Muscle of leg (tissue), 3 donors: ENCODE measurements at regions not wholly inside any gene's neighbourhood (a gene's known extent, or its start where the extent isn't known, plus 50 kb on each side); places are given as distances from the start of the nearest gene placed in this dataset.

ENCODE experiments used
- DNase-seq: peaks from one replicate; pipeline ENCODE4 v3.0.0; 2013
- H3K27ac ChIP-seq: one replicate; pipeline ENCODE4 v1.5.1; 2013; ENCODE audit warnings: mild to moderate bottlenecking, low read length, control low read depth
- H3K27me3 ChIP-seq: one replicate; pipeline ENCODE4 v1.6.1; 2013; ENCODE audit warnings: low read length; ENCODE audit not compliant: control insufficient read depth, insufficient read depth
- H3K36me3 ChIP-seq: one replicate; pipeline ENCODE4 v1.6.1; 2013; ENCODE audit warnings: low read length; ENCODE audit not compliant: control insufficient read depth, insufficient read depth
- H3K4me1 ChIP-seq: one replicate; pipeline ENCODE4 v1.6.1; 2013; ENCODE audit warnings: low read length; ENCODE audit not compliant: control insufficient read depth, insufficient read depth
- H3K4me3 ChIP-seq: one replicate; pipeline ENCODE4 v1.5.1; 2013; ENCODE audit warnings: low read length, control low read depth
- H3K9me3 ChIP-seq: replicated peaks from 2 replicates; pipeline ENCODE4 v1.6.1; 2013; ENCODE audit warnings: low read depth, low read length; ENCODE audit not compliant: control insufficient read depth
- WGBS: methylation state at CpG from one replicate; pipeline ENCODE4 v1.1.5; 2013; ENCODE audit warnings: missing lambda C conversion rate; ENCODE audit not compliant: insufficient coverage; 5-methylcytosine and 5-hydroxymethylcytosine counted together

- WGBS, result no CpG with 5 or more reads among the region's 3 CpGs
- DNase-seq, result no peak
These were observed 1026.8 kb downstream of the CDH18 start for GRCh38 chr5:18961234-18961633.

GRCh38 chr5:18965893-18966292, 1022.1 kb downstream of the CDH18 start:
- H3K36me3 ChIP-seq, result no peaks in the 10 kb centered on the region
- H3K4me3 ChIP-seq, result no peak overlapping the region
- H3K9me3 ChIP-seq, result no peaks in the 10 kb centered on the region
- 100% methylated on average over 2 of the region's 3 CpGs for WGBS
- no peaks in the 10 kb centered on the region for H3K27me3 ChIP-seq
- no peak for DNase-seq
- H3K27ac ChIP-seq, result no peak overlapping the region
- H3K4me1 ChIP-seq, result no peaks in the 10 kb centered on the region

More at GRCh38 chr5:18961234-18961633, 1026.8 kb downstream of the CDH18 start:
- Histone ChIP-seq H3K4me1 (no peaks in the 10 kb centered on the region), H3K27me3 (no peaks in the 10 kb centered on the region), H3K9me3 (no peaks in the 10 kb centered on the region), H3K27ac (no peak overlapping the region), H3K36me3 (no peaks in the 10 kb centered on the region), H3K4me3 (no peak overlapping the region)

GRCh38 chr5:18967637-18968036, 1020.4 kb downstream of the CDH18 start:
- Histone ChIP-seq H3K9me3 (no peaks in the 10 kb centered on the region), H3K4me1 (no peaks in the 10 kb centered on the region), H3K27ac (no peak overlapping the region), H3K4me3 (no peak overlapping the region), H3K27me3 (no peaks in the 10 kb centered on the region), H3K36me3 (no peaks in the 10 kb centered on the region)
- WGBS, result no CpG with 5 or more reads among the region's 1 CpG
- no peak for DNase-seq

- H3K36me3 ChIP-seq, result no peaks in the 10 kb centered on the region
- 100% methylated on average over 1 of the region's 6 CpGs for WGBS
- no peak for DNase-seq
- H3K9me3 ChIP-seq, result no peaks in the 10 kb centered on the region
- no peak overlapping the region for H3K4me3 ChIP-seq
- H3K4me1 ChIP-seq, result no peaks in the 10 kb centered on the region
- H3K27ac ChIP-seq, result no peak overlapping the region
- no peaks in the 10 kb centered on the region for H3K27me3 ChIP-seq
These were observed 1019.0 kb downstream of the CDH18 start for GRCh38 chr5:18968966-18969365.

GRCh38 chr5:18970000-18970399, 1018.0 kb downstream of the CDH18 start:
- no peaks in the 10 kb centered on the region for H3K36me3 ChIP-seq
- WGBS, result 80% methylated on average over 1 of the region's 5 CpGs
- no peak overlapping the region for H3K4me3 ChIP-seq
- no peak overlapping the region for H3K27ac ChIP-seq
- no peaks in the 10 kb centered on the region for H3K4me1 ChIP-seq
- no peak for DNase-seq
- no peaks in the 10 kb centered on the region for H3K27me3 ChIP-seq
- no peaks in the 10 kb centered on the region for H3K9me3 ChIP-seq

- no peak overlapping the region for H3K27ac ChIP-seq
- H3K9me3 ChIP-seq, result no peaks in the 10 kb centered on the region
- DNase-seq, result no peak
- no peaks in the 10 kb centered on the region for H3K27me3 ChIP-seq
- H3K4me1 ChIP-seq, result no peaks in the 10 kb centered on the region
- no peaks in the 10 kb centered on the region for H3K36me3 ChIP-seq
- WGBS, result no CpG with 5 or more reads among the region's 3 CpGs
- no peak overlapping the region for H3K4me3 ChIP-seq
These were observed 1015.8 kb downstream of the CDH18 start for GRCh38 chr5:18972177-18972576.

- no peak overlapping the region for H3K4me3 ChIP-seq
- H3K27ac ChIP-seq, result no peak overlapping the region
- no peak for DNase-seq
- H3K27me3 ChIP-seq, result no peaks in the 10 kb centered on the region
- no peaks in the 10 kb centered on the region for H3K36me3 ChIP-seq
- WGBS, result 86% methylated on average over 1 of the region's 5 CpGs
- H3K4me1 ChIP-seq, result no peaks in the 10 kb centered on the region
- H3K9me3 ChIP-seq, result no peaks in the 10 kb centered on the region
These were observed 1012.4 kb downstream of the CDH18 start for GRCh38 chr5:18975624-18976023.

GRCh38 chr5:18977880-18978279, 1010.1 kb downstream of the CDH18 start:
- no peaks in the 10 kb centered on the region for H3K27me3 ChIP-seq
- no peak for DNase-seq
- no CpG with 5 or more reads among the region's 1 CpG for WGBS
- no peak overlapping the region for H3K4me3 ChIP-seq
- no peaks in the 10 kb centered on the region for H3K36me3 ChIP-seq
- H3K9me3 ChIP-seq, result peaks cover 2% of the 10 kb centered on the region
- no peaks in the 10 kb centered on the region for H3K4me1 ChIP-seq
- no peak overlapping the region for H3K27ac ChIP-seq

- H3K9me3 ChIP-seq, result peaks cover 3% of the 10 kb centered on the region
- H3K27me3 ChIP-seq, result no peaks in the 10 kb centered on the region
- H3K4me3 ChIP-seq, result no peak overlapping the region
- no CpG with 5 or more reads among the region's 6 CpGs for WGBS
- DNase-seq, result no peak
- no peaks in the 10 kb centered on the region for H3K4me1 ChIP-seq
- no peak overlapping the region for H3K27ac ChIP-seq
- H3K36me3 ChIP-seq, result no peaks in the 10 kb centered on the region
These were observed 1003.4 kb downstream of the CDH18 start for GRCh38 chr5:18984559-18985080.

GRCh38 chr5:18985171-18985758, 1002.7 kb downstream of the CDH18 start:
- no peak for DNase-seq
- no peak overlapping the region for H3K27ac ChIP-seq
- 38% methylated on average over 1 of the region's 5 CpGs for WGBS
- no peaks in the 10 kb centered on the region for H3K36me3 ChIP-seq
- no peaks in the 10 kb centered on the region for H3K27me3 ChIP-seq
- no peak overlapping the region for H3K4me3 ChIP-seq
- no peaks in the 10 kb centered on the region for H3K4me1 ChIP-seq
- H3K9me3 ChIP-seq, result peaks cover 3% of the 10 kb centered on the region

GRCh38 chr5:18987101-18987500, 1000.9 kb downstream of the CDH18 start:
- WGBS, result 38% methylated on average over 1 of the region's 1 CpG
- H3K4me3 ChIP-seq, result no peak overlapping the region
- no peak for DNase-seq
- H3K27me3 ChIP-seq, result no peaks in the 10 kb centered on the region
- H3K4me1 ChIP-seq, result no peaks in the 10 kb centered on the region
- no peak overlapping the region for H3K27ac ChIP-seq
- no peaks in the 10 kb centered on the region for H3K36me3 ChIP-seq
- peaks cover 3% of the 10 kb centered on the region for H3K9me3 ChIP-seq
